Transverse colon (tissue), 4 donors: ENCODE measurements at regions not wholly inside any gene's neighbourhood (a gene's known extent, or its start where the extent isn't known, plus 50 kb on each side); places are given as distances from the start of the nearest gene placed in this dataset.

Experiments
- DNase-seq: peaks from one replicate; pipeline ENCODE4 v3.0.0-alpha.2; 2019
- H3K27ac ChIP-seq, 4 donors: fragments of 200-600 bp; sonication (generic); 2 replicates each; pipeline ENCODE4 v1.5.1; 2016 to 2018; ENCODE audit warnings: inconsistent platforms in 4 of 4
- H3K27me3 ChIP-seq: fragments of 200-600 bp; sonication (generic); 2 replicates; pipeline ENCODE4 v1.5.1; 2017; ENCODE audit warnings: inconsistent platforms
- H3K36me3 ChIP-seq, 4 donors: fragments of 200-600 bp; sonication (generic); 2 replicates each; pipeline ENCODE4 v1.5.1; 2017 to 2019; ENCODE audit warnings: inconsistent platforms in 4 of 4
- H3K4me1 ChIP-seq, 4 donors: fragments of 200-600 bp; sonication (generic); 2 replicates each; pipeline ENCODE4 v1.5.1; 2017 to 2020; ENCODE audit warnings: inconsistent platforms in 4 of 4
- H3K4me3 ChIP-seq, 4 donors: fragments of 200-600 bp; sonication (generic); 1 replicate in 1 of 4; 2 replicates in 3 of 4; pipeline versions ENCODE4 v1.5.1 to v1.6.1; 2017 to 2019; ENCODE audit warnings: inconsistent platforms in 4 of 4
- H3K9me3 ChIP-seq, 2 donors: fragments of 200-600 bp; sonication (generic); 2 replicates each; pipeline ENCODE4 v1.5.1; 2017 to 2019; ENCODE audit warnings: inconsistent platforms in 2 of 2
- EP300 ChIP-seq: sonication (generic); formaldehyde crosslinking; IDR thresholded peaks from one replicate; pipeline ENCODE4 v1.6.1; 2017; ENCODE audit warnings: antibody characterized with exemption, low read depth
- POLR2A ChIP-seq: fragments of 450-650 bp; IDR thresholded peaks from one replicate; pipeline ENCODE4 v1.6.1; 2016; ENCODE audit warnings: antibody characterized with exemption, mild to moderate bottlenecking, moderate library complexity
- POLR2AphosphoS5 ChIP-seq, 3 donors: sonication (generic); formaldehyde crosslinking; IDR thresholded peaks; one replicate each; pipeline ENCODE4 v1.6.1; 2016; ENCODE audit warnings: antibody characterized with exemption in 3 of 3
- WGBS, 2 donors: methylation state at CpG; one replicate each; pipeline ENCODE4 v1.1.5; 2018; ENCODE audit warnings: low coverage in 1 of 2; 5-methylcytosine and 5-hydroxymethylcytosine counted together
- in situ Hi-C, 4 donors: fragments of 200-750 bp; cut with MboI; loops; one replicate each; pipeline versions ENCODE4 v1.15.0 to v1.15.1; 2017; ENCODE audit warnings: low sequenced_read_pairs in 3 of 4, low pct_ligation_motif_present in 1 of 4, low pct_unique_long_range_greater_than_20kb in 1 of 4
- intact Hi-C: fragments of 100-400 bp; cut with DNase I; formaldehyde crosslinking; loops from one replicate; pipeline ENCODE4 v1.15.1; 2023; ENCODE audit warnings: low total_unique reads
- TF ChIP-seq, protein P1 (sequence below), 5 experiments: fragments of 200-600 bp in 3 of 5; fragments of 450-650 bp in 2 of 5; sonication (generic) in 3 of 5; IDR thresholded peaks; 1 replicate in 2 of 5; 2 replicates in 3 of 5; pipeline ENCODE4 v1.5.1; 2016 to 2017; ENCODE audit warnings: antibody characterized with exemption in 5 of 5, inconsistent platforms in 3 of 5, mild to moderate bottlenecking in 2 of 5, moderate library complexity in 1 of 5

DNA sequence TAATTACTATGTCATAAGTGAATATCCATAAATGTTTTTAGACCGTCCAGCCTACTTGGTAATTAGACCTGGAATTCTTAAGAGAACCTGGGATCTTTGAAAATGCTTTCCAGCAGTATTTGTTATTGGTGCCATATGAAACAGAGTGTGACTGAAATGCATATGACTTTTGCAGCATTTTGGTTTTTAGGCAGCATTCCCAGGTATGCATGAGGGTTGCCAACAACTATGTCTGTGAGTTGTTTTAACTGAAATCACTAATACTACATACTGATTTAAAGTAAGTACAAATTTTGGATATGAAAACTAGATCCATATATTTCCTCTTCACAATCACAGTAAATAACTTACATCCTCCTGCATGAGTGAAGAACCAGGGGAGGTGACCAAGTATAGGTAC is 437.7 kb upstream of the FAR2 start:
- WGBS, 2 donors: 82 to 90% methylated on average over 1 of the region's 1 CpG
- H3K9me3 ChIP-seq: no peaks in the 10 kb centered on the region
- H3K36me3 ChIP-seq: no peaks in the 10 kb centered on the region
- no peaks in the 10 kb centered on the region for H3K4me1 ChIP-seq
- no peak overlapping the region for H3K27ac ChIP-seq
- intact Hi-C loops (no loop called here), in situ Hi-C loops (no loop called here)
- no peaks in the 10 kb centered on the region for H3K27me3 ChIP-seq
- H3K4me3 ChIP-seq: no peak overlapping the region
- no peak for TF ChIP-seq POLR2A
- no peak for DNase-seq

DNA sequence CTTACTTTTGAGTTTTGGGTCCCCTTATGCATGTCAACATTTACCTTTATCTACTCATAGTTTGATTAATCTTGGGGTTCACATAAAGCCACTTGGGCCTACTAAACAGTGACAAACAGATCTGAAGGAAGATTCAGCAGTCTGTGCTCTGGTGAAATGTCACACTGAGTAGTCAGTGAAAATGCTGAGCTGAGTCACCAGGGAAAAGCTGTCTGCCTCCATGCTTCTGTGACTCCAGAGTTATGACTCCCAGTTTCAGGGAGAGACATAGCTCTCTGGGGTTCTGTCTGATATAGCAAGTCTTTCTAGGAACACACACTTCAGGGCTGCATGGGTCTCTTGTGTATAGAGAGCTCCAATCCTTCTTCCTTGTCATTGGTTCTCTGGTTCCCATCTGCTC is 406.3 kb upstream of the FAR2 start:
- Histone ChIP-seq H3K36me3 (no peaks in the 10 kb centered on the region), H3K27ac (no peak overlapping the region), H3K4me3 (no peak overlapping the region), H3K9me3 (no peaks in the 10 kb centered on the region), H3K27me3 (no peaks in the 10 kb centered on the region), H3K4me1 (no peaks in the 10 kb centered on the region)
- DNase-seq: no peak
- intact Hi-C loops: no loop called here
- in situ Hi-C loops: no loop called here
- no peak for TF ChIP-seq POLR2AphosphoS5 (IDR thresholded peaks at IDR 0.05)
- TF ChIP-seq POLR2A: no peak
- TF ChIP-seq, protein P1, sequence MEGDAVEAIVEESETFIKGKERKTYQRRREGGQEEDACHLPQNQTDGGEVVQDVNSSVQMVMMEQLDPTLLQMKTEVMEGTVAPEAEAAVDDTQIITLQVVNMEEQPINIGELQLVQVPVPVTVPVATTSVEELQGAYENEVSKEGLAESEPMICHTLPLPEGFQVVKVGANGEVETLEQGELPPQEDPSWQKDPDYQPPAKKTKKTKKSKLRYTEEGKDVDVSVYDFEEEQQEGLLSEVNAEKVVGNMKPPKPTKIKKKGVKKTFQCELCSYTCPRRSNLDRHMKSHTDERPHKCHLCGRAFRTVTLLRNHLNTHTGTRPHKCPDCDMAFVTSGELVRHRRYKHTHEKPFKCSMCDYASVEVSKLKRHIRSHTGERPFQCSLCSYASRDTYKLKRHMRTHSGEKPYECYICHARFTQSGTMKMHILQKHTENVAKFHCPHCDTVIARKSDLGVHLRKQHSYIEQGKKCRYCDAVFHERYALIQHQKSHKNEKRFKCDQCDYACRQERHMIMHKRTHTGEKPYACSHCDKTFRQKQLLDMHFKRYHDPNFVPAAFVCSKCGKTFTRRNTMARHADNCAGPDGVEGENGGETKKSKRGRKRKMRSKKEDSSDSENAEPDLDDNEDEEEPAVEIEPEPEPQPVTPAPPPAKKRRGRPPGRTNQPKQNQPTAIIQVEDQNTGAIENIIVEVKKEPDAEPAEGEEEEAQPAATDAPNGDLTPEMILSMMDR (IDR thresholded peaks at IDR 0.05): no peak
- no peak for TF ChIP-seq EP300

DNA sequence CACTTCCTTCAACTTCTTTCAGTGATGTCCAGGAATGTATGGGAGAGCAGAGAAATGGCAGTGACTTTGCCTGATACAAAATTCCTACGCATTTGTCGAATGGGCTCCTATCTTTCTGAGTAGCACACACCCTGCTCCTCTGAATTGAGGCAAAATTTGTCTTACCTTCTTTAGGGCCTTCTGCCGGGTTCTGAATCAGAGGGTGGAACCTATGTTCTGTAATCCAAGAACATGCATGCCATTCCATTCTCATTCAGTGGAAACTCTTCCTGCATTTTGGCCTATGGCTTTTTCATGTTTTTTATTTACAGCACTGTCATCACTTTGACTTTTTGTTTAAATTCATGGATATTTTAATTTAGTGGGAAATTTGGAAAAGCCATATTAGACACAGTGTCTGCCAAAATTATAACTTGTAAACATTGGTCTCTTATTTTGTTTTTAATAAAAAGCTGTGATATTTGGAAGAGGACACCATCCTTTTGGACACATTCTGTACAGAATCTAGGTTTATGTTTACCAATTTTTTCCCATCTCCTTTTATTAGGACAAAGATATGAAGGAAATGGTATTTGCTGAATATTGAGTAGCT is 402.2 kb upstream of the FAR2 start:
- H3K27me3 ChIP-seq: no peaks in the 10 kb centered on the region
- H3K4me3 ChIP-seq: no peak overlapping the region
- in situ Hi-C loops: no loop called here
- H3K4me1 ChIP-seq: no peaks in the 10 kb centered on the region
- WGBS, 2 donors: 77 to 91% methylated on average over 3 of the region's 3 CpGs
- no peaks in the 10 kb centered on the region for H3K9me3 ChIP-seq
- H3K36me3 ChIP-seq: no peaks in the 10 kb centered on the region
- no peak for DNase-seq
- no peak for TF ChIP-seq POLR2A
- TF ChIP-seq POLR2AphosphoS5 (IDR thresholded peaks at IDR 0.05): no peak
- TF ChIP-seq, protein P1 (IDR thresholded peaks at IDR 0.05): no peak
- no peak for TF ChIP-seq EP300
- intact Hi-C loops: no loop called here
- no peak overlapping the region for H3K27ac ChIP-seq

DNA sequence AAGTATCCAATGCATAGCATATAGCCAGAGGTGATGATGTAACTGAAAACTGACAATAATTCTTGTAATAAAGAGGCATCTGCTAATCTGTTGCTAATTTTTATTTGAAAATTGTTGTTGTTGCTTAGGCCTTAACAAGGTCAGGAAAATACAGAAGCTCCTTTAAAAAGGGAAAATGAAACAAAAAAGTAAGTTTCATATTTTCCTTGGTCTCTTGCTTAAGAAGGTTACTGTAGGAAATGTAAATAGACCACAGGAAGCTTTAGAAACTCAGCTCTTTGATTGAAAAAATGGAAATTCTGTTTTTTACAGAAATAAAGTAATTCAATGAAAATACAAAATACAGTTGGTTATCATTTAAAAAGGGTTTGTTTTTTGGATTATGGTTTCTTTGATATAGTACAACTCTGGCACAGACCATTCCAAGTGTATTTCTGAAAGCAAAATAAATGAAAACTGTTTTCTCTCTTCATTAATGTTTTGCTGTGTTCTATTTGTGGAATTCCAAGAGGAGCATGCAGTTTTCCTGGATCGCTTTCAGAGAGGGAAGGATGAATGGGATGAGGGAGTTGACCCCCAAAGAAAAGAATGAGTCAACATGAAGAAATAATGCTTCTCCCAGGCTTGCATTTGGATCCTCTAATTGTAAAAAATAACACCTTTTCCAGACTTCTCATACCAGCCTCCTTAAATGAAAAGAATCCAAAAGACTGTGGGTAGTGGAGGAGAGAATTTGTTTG is 398.0 kb upstream of the FAR2 start:
- H3K4me1 ChIP-seq: no peaks in the 10 kb centered on the region
- H3K27me3 ChIP-seq: no peaks in the 10 kb centered on the region
- no peak for TF ChIP-seq POLR2AphosphoS5 (IDR thresholded peaks at IDR 0.05)
- no peak for DNase-seq
- H3K9me3 ChIP-seq: no peaks in the 10 kb centered on the region
- WGBS, 2 donors: 69 to 71% methylated on average over 1 of the region's 1 CpG
- no peak overlapping the region for H3K27ac ChIP-seq
- in situ Hi-C loops: no loop called here
- no peaks in the 10 kb centered on the region for H3K36me3 ChIP-seq
- intact Hi-C loops: no loop called here
- H3K4me3 ChIP-seq: no peak overlapping the region

DNA sequence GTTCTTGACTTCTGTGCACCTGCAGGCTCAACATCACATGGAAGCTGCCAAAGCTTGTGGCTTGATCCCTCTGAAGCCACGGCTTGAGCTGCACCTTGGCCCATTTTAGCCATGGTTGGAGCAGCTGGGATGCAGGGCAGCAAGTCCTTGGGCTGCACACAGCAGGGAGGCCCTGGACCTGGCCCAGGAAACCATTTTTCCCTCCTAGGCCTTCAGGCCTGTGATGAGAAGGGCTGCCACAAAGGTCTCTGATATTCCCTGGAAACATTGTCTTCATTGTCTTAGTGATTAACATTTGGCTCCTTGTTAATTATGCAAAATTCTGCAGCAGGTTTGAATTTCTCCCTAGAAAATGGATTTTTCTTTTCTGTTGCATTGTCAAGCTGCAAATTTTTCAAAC is 394.1 kb upstream of the FAR2 start:
- H3K9me3 ChIP-seq: no peaks in the 10 kb centered on the region
- H3K4me3 ChIP-seq: no peak overlapping the region
- no peaks in the 10 kb centered on the region for H3K27me3 ChIP-seq
- in situ Hi-C loops (no loop called here), intact Hi-C loops (no loop called here)
- no peak for DNase-seq
- H3K36me3 ChIP-seq: no peaks in the 10 kb centered on the region
- no peak overlapping the region for H3K27ac ChIP-seq
- H3K4me1 ChIP-seq: no peaks in the 10 kb centered on the region
- WGBS, 2 donors: 22% methylated on average over 1 of the region's 1 CpG; no CpG with 5 or more reads in 1 of the 2 donors
- TF ChIP-seq POLR2AphosphoS5 (IDR thresholded peaks at IDR 0.05) (no peak), EP300 (no peak), POLR2A (no peak)
- TF ChIP-seq, protein P1 (IDR thresholded peaks at IDR 0.05): no peak
